ENCODE measurements at regions not wholly inside any gene's neighbourhood (a gene's known extent, or its start where the extent isn't known, plus 50 kb on each side); places are given as distances from the start of the nearest gene placed in this dataset.

DNA sequence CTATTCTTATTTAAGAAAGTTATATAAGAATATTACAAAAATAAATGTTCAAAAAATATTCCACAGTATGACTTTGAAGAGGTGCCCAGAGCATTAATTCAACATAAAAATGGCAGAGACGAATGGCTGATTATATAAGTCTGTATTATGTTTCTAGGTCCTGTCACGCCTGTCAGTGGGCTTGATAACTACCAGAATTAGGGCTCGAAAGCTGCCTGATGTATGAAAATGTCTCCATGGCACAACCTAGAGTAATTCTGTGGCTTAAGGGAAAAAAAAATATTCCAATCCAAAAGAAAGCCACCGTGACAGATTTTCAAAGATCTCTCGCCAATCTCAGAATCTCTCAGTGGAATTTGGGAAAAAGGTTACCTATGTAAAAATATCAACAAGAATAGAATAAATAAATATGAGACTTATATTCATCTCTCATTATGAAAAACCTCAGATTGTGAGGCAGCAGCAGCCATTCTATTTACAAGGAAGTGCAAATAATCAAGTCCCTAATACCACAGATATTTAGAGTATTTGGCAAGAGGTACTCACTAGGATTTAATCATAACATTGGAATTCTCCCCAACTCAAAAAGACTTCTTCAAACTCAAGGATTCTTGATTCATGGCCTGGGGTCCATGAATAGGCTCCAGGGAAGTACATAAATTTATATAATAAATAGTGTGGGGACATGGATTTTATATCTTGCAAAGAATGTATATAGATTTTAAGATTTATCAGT, 489.1 kb upstream of the INTU start:
- H3K27me3 ChIP-seq (ENCODE audit: low read depth): no peaks in the 10 kb centered on the region
- in situ Hi-C loops (cut with MboI; ENCODE audit: low sequenced_read_pairs): no loop called here
- H3K36me3 ChIP-seq (replicated peaks): no peaks in the 10 kb centered on the region
- H3K9me3 ChIP-seq: no peaks in the 10 kb centered on the region
- no peak overlapping the region for H3K4me3 ChIP-seq
- H3K4me1 ChIP-seq: no peaks in the 10 kb centered on the region
- DNase-seq (ENCODE audit: low spot score in 2 of 2): no peak

DNA sequence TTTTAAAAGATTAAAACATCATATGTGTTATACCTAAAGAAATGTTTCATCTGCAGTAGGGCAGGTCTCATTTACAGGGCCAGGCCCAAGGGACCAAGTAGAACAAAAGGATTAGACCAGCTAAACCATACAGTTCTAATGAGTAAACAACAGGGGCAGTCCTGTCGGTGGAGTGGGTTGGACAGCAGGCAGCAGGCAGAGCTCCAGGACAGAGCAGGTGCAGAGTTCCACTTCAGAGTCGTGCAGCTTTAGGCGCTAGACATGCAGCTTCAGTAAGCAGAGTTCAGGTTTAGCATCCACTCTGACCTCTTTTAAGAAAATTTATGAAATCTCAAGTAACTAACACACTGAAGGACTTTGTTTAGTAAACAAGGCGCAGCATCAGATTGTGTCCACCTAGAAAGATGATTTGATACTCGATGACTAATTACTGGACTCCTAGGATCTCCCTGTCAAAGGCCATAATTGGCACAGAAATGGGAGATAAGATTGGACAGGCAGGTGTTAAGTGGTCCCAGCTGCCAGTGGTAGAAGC, 487.7 kb upstream of the INTU start:
- Histone ChIP-seq H3K27me3 (ENCODE audit: low read depth) (no peaks in the 10 kb centered on the region), H3K36me3 (replicated peaks) (no peaks in the 10 kb centered on the region), H3K4me1 (no peaks in the 10 kb centered on the region), H3K4me3 (no peak overlapping the region), H3K9me3 (no peaks in the 10 kb centered on the region)
- DNase-seq (ENCODE audit: low spot score in 2 of 2): no peak
- in situ Hi-C loops (cut with MboI; ENCODE audit: low sequenced_read_pairs): no loop called here

DNA sequence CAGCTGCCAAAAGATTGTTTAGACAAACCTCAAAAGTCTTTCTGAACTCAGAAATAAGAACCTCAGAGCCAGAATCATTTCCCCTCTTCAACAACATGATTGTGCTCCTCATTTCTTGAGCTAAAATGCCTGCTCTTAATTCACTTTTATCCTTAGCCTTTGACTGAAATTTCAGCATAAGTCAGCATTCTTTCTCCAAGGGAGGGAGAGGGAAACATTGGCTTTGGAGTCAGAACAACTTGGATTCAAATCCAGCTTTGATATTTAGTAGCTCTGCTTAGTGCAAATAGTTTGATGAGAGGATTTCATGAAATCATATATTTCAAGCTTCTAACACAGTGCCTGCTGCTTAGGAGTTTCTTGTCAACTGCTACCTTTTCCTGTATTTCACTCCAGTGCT, 484.6 kb upstream of the INTU start:
- Histone ChIP-seq H3K27me3 (ENCODE audit: low read depth) (no peaks in the 10 kb centered on the region), H3K4me3 (no peak overlapping the region), H3K36me3 (replicated peaks) (no peaks in the 10 kb centered on the region), H3K9me3 (no peaks in the 10 kb centered on the region), H3K4me1 (no peaks in the 10 kb centered on the region)
- DNase-seq (ENCODE audit: low spot score in 2 of 2): no peak
- in situ Hi-C loops (cut with MboI; ENCODE audit: low sequenced_read_pairs): no loop called here

DNA sequence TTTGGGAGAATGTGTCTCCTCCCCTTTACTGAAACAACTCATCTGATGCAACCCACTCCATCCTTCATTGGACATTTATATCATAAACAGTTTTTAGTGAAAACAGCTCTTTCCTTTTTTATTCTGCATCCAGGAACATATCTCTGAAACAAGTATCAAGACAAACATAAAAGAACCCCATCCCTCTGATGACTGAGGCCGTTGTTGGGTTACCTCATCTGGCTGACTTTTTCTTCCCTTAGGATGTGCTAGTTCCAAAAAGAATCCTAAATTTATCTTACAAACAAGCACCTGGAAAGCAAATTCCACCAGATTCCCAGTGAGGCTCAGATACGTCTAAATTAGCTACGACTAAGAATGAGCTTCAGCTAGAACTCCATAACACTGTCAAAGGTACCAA, 483.7 kb upstream of the INTU start:
- in situ Hi-C loops (cut with MboI; ENCODE audit: low sequenced_read_pairs): no loop called here

DNA sequence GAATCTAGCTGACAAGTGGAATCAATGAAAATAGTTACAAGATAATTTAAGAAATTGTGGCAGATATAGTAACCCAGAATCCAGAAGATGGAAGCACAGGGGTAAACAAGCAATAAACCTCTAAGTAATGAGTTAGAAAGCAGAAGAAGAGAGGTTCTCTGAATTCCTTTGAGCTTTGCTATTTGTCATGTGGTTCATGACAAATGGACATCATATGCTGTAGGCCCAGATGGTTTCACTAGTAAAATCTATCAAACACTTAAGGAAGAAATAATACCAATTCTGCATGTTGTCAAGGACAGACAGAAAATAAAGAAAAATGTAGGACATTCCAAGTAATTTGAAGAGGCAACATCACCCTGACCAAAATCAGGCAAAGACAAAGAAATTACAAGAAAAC, 480.8 kb upstream of the INTU start:
- in situ Hi-C loops (cut with MboI; ENCODE audit: low sequenced_read_pairs): no loop called here
- Histone ChIP-seq H3K36me3 (replicated peaks) (no peaks in the 10 kb centered on the region), H3K4me3 (no peak overlapping the region), H3K9me3 (no peaks in the 10 kb centered on the region), H3K4me1 (no peaks in the 10 kb centered on the region), H3K27me3 (ENCODE audit: low read depth) (no peaks in the 10 kb centered on the region)
- DNase-seq (ENCODE audit: low spot score in 2 of 2): no peak

More for the DNA sequence above, 483.7 kb upstream of the INTU start:
- H3K36me3 ChIP-seq (replicated peaks): no peaks in the 10 kb centered on the region
- DNase-seq (ENCODE audit: low spot score in 2 of 2): no peak
- no peaks in the 10 kb centered on the region for H3K27me3 ChIP-seq (ENCODE audit: low read depth)
- no peak overlapping the region for H3K4me3 ChIP-seq
- H3K9me3 ChIP-seq: no peaks in the 10 kb centered on the region
- no peaks in the 10 kb centered on the region for H3K4me1 ChIP-seq

DNA sequence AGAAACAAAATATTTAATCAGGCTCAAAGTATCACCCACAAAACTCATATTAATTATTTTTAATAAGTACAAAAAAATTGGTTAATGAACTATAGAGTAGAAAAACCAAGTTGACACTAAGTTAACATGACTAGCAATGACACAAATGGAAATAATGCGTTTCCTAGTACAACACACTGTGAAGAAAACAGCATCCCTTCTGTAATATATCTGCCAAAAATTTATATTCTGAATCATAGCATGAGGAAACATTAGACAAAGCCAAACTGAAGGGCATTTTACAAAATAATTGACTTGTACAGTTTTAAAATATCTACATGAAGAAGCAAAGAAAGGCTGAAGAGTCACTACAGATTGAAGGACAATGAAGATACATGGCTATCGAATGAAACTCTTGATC, 477.6 kb upstream of the INTU start:
- Histone ChIP-seq H3K27me3 (ENCODE audit: low read depth) (no peaks in the 10 kb centered on the region), H3K36me3 (replicated peaks) (no peaks in the 10 kb centered on the region), H3K9me3 (0 out of 2 replicates have a peak, but pooled peaks cover 4% of the 10 kb centered on the region), H3K4me1 (no peaks in the 10 kb centered on the region), H3K4me3 (no peak overlapping the region)
- in situ Hi-C loops (cut with MboI; ENCODE audit: low sequenced_read_pairs): no loop called here
- no peak for DNase-seq (ENCODE audit: low spot score in 2 of 2)

DNA sequence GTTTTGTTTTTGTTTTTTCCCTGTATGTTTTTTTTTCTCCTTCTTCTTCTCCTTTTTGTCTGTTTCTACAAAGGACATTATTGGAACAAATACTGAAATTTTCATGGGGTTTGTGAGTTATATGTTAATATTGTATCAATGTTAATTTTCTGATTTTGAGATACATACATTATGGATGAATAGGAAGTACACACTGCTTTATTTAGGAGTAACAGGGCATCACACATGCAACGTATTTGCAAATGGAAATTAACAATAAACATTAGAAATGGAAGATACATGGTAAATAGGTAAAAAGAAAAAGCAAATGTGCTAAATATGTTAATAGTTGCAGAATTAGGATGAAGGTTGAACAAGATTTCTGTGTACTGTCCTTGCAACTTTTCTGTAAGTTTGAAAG, 477.2 kb upstream of the INTU start:
- Histone ChIP-seq H3K9me3 (peaks cover 7% of the 10 kb centered on the region; the same call in 1 of the 2 replicates), H3K27me3 (ENCODE audit: low read depth) (no peaks in the 10 kb centered on the region), H3K4me1 (no peaks in the 10 kb centered on the region), H3K36me3 (replicated peaks) (no peaks in the 10 kb centered on the region), H3K4me3 (no peak overlapping the region)
- no peak for DNase-seq (ENCODE audit: low spot score in 2 of 2)
- in situ Hi-C loops (cut with MboI; ENCODE audit: low sequenced_read_pairs): no loop called here

DNA sequence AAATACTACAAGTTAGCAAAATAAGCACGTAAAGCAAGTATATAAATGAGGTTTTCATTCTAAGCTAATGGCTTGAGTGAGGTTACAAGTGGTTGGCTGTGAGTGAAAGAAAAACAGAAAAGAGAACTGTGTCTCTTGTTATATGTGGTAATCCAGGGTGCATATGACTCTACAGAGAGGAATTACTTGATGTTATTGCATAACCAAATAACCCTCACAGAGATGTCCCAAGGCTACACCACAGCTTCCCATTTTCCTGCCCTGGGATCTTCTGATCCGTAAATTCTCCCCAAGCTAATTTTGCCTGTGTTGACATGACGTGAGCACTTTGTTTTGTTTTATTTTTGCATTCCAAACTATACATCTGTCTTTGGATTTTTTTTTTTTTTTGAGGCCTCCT, 470.0 kb upstream of the INTU start:
- no peak for DNase-seq (ENCODE audit: low spot score in 2 of 2)
- H3K36me3 ChIP-seq (replicated peaks): no peaks in the 10 kb centered on the region
- in situ Hi-C loops (cut with MboI; ENCODE audit: low sequenced_read_pairs): no loop called here

DNA sequence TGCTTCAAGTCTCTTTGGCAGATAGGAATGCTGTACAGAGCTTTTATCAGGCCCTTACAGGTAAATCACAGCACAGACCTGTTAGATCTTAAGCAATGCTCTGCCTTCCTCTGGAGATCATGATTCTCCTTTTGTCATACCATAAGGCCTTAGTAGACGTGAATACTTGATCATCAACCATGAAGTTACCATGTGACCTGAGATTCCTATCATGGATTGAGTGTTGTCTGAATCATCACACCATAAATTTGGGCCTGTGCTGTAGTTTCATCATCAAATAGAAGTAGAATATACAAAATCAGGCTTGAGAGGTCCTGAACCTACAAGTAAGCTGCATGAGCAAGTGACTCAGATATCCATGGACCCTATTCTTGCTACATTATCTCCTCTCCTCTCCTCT, 466.8 kb upstream of the INTU start:
- no peak for DNase-seq (ENCODE audit: low spot score in 2 of 2)
- in situ Hi-C loops (cut with MboI; ENCODE audit: low sequenced_read_pairs): no loop called here
- Histone ChIP-seq H3K4me1 (no peaks in the 10 kb centered on the region), H3K36me3 (replicated peaks) (no peaks in the 10 kb centered on the region), H3K27me3 (ENCODE audit: low read depth) (no peaks in the 10 kb centered on the region), H3K4me3 (no peak overlapping the region), H3K9me3 (no peaks in the 10 kb centered on the region; the same call in 1 of the 2 replicates)

More for the DNA sequence above, 470.0 kb upstream of the INTU start:
- Histone ChIP-seq H3K4me3 (no peak overlapping the region), H3K4me1 (no peaks in the 10 kb centered on the region), H3K9me3 (peaks cover 10% of the 10 kb centered on the region; the same call in 1 of the 2 replicates), H3K27me3 (ENCODE audit: low read depth) (no peaks in the 10 kb centered on the region)

DNA sequence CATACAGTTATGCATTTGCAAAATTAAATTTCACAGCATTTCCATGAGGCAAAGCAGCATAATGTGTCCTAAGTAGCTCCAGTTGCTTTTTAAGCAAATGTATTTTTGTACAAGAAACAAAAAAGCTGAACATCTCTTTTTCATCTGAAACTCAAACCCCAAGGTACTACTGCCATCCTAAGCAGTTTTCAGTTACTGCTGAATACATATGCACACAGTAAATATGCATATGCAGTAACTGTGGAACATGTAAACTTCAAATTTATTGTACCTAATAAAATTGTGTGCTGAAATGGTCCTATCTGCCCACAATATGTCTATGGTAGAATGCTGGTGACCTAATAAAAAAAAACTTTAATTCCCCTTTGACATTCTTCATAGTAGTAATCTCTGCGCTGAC, 458.6 kb upstream of the INTU start:
- Histone ChIP-seq H3K27me3 (ENCODE audit: low read depth) (no peaks in the 10 kb centered on the region), H3K9me3 (no peaks in the 10 kb centered on the region), H3K36me3 (replicated peaks) (no peaks in the 10 kb centered on the region), H3K4me1 (peaks cover 2% of the 10 kb centered on the region), H3K4me3 (no peak overlapping the region)
- DNase-seq (ENCODE audit: low spot score in 2 of 2): no peak
- in situ Hi-C loops (cut with MboI; ENCODE audit: low sequenced_read_pairs): no loop called here

DNA sequence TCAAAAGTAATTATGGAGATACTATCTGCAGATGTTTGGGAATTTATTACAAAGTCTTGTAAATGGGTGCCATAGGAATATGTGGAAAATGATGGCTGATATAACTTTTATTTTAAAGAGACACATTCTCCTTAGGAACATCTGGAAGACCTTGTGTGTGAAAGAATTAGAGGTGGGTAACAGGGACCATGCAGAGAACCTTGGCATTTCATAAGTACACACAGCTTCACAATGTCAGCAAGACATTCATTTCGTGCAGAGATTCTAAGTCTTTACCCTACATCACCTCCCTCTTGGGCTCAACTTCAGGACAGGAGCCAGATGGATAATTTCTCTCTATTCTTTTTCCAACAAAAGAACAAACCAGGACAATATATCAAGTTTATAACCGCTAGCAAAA, 458.1 kb upstream of the INTU start:
- DNase-seq (ENCODE audit: low spot score in 2 of 2): no peak
- in situ Hi-C loops (cut with MboI; ENCODE audit: low sequenced_read_pairs): no loop called here
- no peaks in the 10 kb centered on the region for H3K9me3 ChIP-seq
- peaks cover 6% of the 10 kb centered on the region for H3K4me1 ChIP-seq
- H3K36me3 ChIP-seq (replicated peaks): no peaks in the 10 kb centered on the region
- H3K4me3 ChIP-seq: no peak overlapping the region
- H3K27me3 ChIP-seq (ENCODE audit: low read depth): no peaks in the 10 kb centered on the region

DNA sequence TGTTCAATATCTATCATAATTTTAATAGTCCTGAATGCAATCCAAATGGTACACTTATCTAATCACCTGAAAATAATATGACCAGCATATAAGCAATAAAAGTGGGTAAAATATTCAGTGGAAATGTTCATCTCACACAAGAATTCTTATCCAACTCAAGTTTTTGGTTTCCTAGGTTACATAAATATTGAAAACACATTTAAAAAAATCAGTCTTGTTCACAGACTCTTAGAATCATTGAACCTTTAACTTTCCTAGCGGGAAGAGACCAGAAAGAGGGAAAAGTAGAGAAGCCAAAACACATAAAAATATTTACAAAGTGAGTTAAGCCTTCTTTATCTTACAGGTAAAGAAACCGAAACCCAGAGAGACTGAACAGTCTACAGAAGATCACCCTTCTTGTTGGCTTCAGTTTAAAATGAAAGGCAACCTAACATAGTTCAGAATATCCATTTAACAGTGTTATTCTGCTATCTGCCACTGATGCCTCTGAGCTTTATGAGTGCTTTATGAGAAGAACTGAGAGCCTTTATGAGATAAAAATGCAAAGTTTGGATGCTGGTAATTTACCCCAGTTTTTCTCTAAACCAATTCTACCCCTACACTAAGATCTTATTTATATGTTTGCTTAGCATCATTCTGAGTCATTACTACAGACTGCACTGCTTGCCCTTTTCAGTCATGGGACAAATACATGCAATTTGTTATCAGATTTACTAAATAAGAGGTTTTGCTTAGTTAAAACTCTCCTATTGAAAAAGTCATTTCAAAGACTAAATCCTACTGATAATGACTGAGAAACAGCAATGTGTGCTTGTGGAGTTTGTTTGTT, 453.3 kb upstream of the INTU start:
- in situ Hi-C loops (cut with MboI; ENCODE audit: low sequenced_read_pairs): no loop called here
- Histone ChIP-seq H3K36me3 (replicated peaks) (no peaks in the 10 kb centered on the region), H3K27me3 (ENCODE audit: low read depth) (no peaks in the 10 kb centered on the region), H3K4me1 (peaks cover 24% of the 10 kb centered on the region), H3K4me3 (no peak overlapping the region), H3K9me3 (peaks cover 2% of the 10 kb centered on the region; the same call in 1 of the 2 replicates)
- no peak for DNase-seq (ENCODE audit: low spot score in 2 of 2)

DNA sequence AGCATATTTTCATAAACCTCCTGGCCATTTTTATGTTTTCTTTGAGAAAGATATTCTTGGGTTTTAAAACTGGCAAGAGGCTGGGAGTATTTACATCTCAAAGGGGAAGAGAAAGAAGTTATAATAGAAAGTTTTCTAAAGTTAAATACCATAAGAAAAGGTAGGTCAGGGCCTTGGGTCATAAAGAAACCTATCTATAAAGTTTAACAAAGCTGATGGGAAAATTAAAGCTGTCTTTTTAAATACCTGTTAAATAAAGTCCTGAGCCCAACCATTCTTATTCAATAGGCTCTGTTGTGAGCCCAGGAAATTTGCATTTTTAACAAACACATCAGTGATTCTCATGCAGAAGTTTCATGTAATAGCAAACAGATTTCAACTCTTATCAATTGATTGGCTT, 451.8 kb upstream of the INTU start:
- H3K27me3 ChIP-seq (ENCODE audit: low read depth): no peaks in the 10 kb centered on the region
- peaks cover 24% of the 10 kb centered on the region for H3K4me1 ChIP-seq
- peak in 1 of 2 experiments; percentile 98 for DNase-seq (ENCODE audit: low spot score in 2 of 2)
- no peaks in the 10 kb centered on the region for H3K36me3 ChIP-seq (replicated peaks)
- in situ Hi-C loops (cut with MboI; ENCODE audit: low sequenced_read_pairs): no loop called here
- peaks cover 2% of the 10 kb centered on the region; the same call in 1 of the 2 replicates for H3K9me3 ChIP-seq
- H3K4me3 ChIP-seq: no peak overlapping the region

DNA sequence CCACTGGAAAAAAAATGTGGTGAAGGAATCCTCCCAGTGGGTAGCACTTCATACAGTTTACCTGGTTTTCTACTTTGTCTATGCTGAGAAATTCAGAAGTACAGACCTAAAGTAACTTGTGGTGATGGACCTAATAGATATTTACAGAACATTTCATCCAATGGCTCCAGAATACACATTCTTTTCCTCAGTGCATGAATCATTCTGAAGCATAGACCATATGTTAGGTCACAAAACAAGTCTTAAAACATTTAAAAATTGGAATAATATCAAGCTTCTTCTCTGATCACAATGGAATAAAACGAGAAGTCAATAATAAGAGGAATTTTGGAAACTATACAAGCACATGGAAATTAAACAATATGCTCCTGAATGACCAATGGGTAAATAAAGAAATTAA, 450.1 kb upstream of the INTU start:
- Histone ChIP-seq H3K27me3 (ENCODE audit: low read depth) (no peaks in the 10 kb centered on the region), H3K4me3 (no peak overlapping the region), H3K4me1 (peaks cover 24% of the 10 kb centered on the region), H3K9me3 (peaks cover 2% of the 10 kb centered on the region; the same call in 1 of the 2 replicates), H3K36me3 (replicated peaks) (no peaks in the 10 kb centered on the region)
- in situ Hi-C loops (cut with MboI; ENCODE audit: low sequenced_read_pairs): no loop called here
- no peak for DNase-seq (ENCODE audit: low spot score in 2 of 2)
